Panc1 (cell line): ENCODE measurements at regions not wholly inside any gene's neighbourhood (a gene's known extent, or its start where the extent isn't known, plus 50 kb on each side); places are given as distances from the start of the nearest gene placed in this dataset.

Source experiments
- ATAC-seq: fragments of 200-7000 bp; cut with Tn5 transposase; 2 replicates; pipeline ENCODE4 v1.9.1; 2020; ENCODE audit warnings: mild to moderate bottlenecking, moderate library complexity
- BruUV-seq: library from RNA; stranded (reverse); fragments of 400-500 nt; replicated peaks from 2 replicates; lab custom pipeline; 2021; lab: Mats Ljungman, UMichigan
- CTCF ChIA-PET: fragments of 300-600 bp; sonication (Branson Sonifier 250); formaldehyde crosslinking; loops from one replicate; lab custom pipeline; 2022; ENCODE audit warnings: antibody characterized with exemption; lab: Charles Lee
- POLR2A ChIA-PET: fragments of 300-600 bp; sonication (Branson Sonifier 250); formaldehyde crosslinking; loops from one replicate; lab custom pipeline; 2022; ENCODE audit warnings: antibody characterized with exemption; lab: Charles Lee
- DNase-seq: peaks from one replicate; pipeline ENCODE4 v3.0.0-alpha.2; 2010; ENCODE audit warnings: low read depth, low spot score
- H3K27ac ChIP-seq: 2 replicates; pipeline ENCODE4 v1.5.1; 2011; ENCODE audit warnings: mild to moderate bottlenecking, low read length, inconsistent platforms
- H3K27me3 ChIP-seq: fragments of 200-500 bp; sonication (Bioruptor generic); 2 replicates; pipeline ENCODE4 v1.6.0; 2014; ENCODE audit warnings: low read length, inconsistent platforms; ENCODE audit not compliant: control insufficient read depth, insufficient read depth
- H3K36me3 ChIP-seq: fragments of 200-500 bp; sonication (Bioruptor generic); 2 replicates; pipeline ENCODE4 v1.5.1; 2014; ENCODE audit warnings: inconsistent platforms, mild to moderate bottlenecking, low read length, moderate library complexity; ENCODE audit not compliant: control insufficient read depth, insufficient read depth
- H3K4me1 ChIP-seq: 2 replicates; pipeline ENCODE4 v1.5.1; 2011; ENCODE audit warnings: inconsistent platforms, mild to moderate bottlenecking, low read length, moderate library complexity; ENCODE audit not compliant: control insufficient read depth, insufficient read depth
- H3K4me3 ChIP-seq, 2 experiments: 2 replicates each; pipeline ENCODE4 v1.5.1; 2011 to 2012; ENCODE audit warnings: low read depth in 2 of 2, low read length in 2 of 2, mild to moderate bottlenecking in 2 of 2, inconsistent platforms in 1 of 2, moderate library complexity in 1 of 2
- H3K9me3 ChIP-seq: fragments of 200-500 bp; sonication (Bioruptor generic); 2 replicates; pipeline ENCODE4 v1.5.1; 2014; ENCODE audit warnings: low read depth, mild to moderate bottlenecking, inconsistent platforms, low read length, moderate library complexity; ENCODE audit not compliant: control insufficient read depth, insufficient read depth
- POLR2AphosphoS5 ChIP-seq: IDR thresholded peaks from 2 replicates; pipeline ENCODE4 v1.6.1; 2012; ENCODE audit warnings: mild to moderate bottlenecking, low read depth, low read length, moderate library complexity
- SIN3A ChIP-seq: IDR thresholded peaks from 2 replicates; pipeline ENCODE4 v1.6.1; 2012; ENCODE audit warnings: low read depth, mild to moderate bottlenecking, low read length, moderate library complexity, borderline replicate concordance; ENCODE audit not compliant: insufficient read depth
- TCF7L2 ChIP-seq: IDR thresholded peaks from 2 replicates; pipeline ENCODE4 v1.6.1; 2011; ENCODE audit warnings: mild to moderate bottlenecking, low read depth, low read length, inconsistent platforms
- in situ Hi-C: cut with HindIII; loops from 2 replicates; pipeline ENCODE4 v1.10.0; 2016; ENCODE audit warnings: low sequenced_read_pairs, low pct_unique_long_range_greater_than_20kb
- intact Hi-C: fragments of 100-400 bp; cut with micrococcal nuclease; formaldehyde crosslinking; loops from one replicate; pipeline ENCODE4 v1.10.0; 2022; ENCODE audit not compliant: unreplicated experiment
- TF ChIP-seq, protein P1 (sequence below): fragments of 450-650 bp; IDR thresholded peaks from 2 replicates; pipeline ENCODE4 v1.5.1; 2017; ENCODE audit warnings: mild to moderate bottlenecking
- TF ChIP-seq, protein P2 (sequence below), 2 experiments: IDR thresholded peaks; 2 replicates each; pipeline ENCODE4 v1.6.1; 2011 to 2012; ENCODE audit warnings: low read depth in 2 of 2, control low read depth in 1 of 2, low read length in 1 of 2, mild to moderate bottlenecking in 1 of 2, moderate library complexity in 1 of 2; ENCODE audit not compliant: insufficient read depth in 1 of 2

- Histone ChIP-seq H3K27me3 (no peaks in the 10 kb centered on the region), H3K4me1 (no peaks in the 10 kb centered on the region), H3K36me3 (no peaks in the 10 kb centered on the region), H3K4me3 (no peak overlapping the region), H3K9me3 (no peaks in the 10 kb centered on the region), H3K27ac (no peak overlapping the region)
- in situ Hi-C loops = no loop called here
- ATAC-seq (no peak), DNase-seq (no peak)
- no TSS peak for BruUV-seq
- intact Hi-C loops = no loop called here
- CTCF ChIA-PET = no interaction called here
- TF ChIP-seq SIN3A = no peak
- TF ChIP-seq, protein P1, sequence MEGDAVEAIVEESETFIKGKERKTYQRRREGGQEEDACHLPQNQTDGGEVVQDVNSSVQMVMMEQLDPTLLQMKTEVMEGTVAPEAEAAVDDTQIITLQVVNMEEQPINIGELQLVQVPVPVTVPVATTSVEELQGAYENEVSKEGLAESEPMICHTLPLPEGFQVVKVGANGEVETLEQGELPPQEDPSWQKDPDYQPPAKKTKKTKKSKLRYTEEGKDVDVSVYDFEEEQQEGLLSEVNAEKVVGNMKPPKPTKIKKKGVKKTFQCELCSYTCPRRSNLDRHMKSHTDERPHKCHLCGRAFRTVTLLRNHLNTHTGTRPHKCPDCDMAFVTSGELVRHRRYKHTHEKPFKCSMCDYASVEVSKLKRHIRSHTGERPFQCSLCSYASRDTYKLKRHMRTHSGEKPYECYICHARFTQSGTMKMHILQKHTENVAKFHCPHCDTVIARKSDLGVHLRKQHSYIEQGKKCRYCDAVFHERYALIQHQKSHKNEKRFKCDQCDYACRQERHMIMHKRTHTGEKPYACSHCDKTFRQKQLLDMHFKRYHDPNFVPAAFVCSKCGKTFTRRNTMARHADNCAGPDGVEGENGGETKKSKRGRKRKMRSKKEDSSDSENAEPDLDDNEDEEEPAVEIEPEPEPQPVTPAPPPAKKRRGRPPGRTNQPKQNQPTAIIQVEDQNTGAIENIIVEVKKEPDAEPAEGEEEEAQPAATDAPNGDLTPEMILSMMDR = no peak
- TF ChIP-seq TCF7L2 = no peak
- TF ChIP-seq POLR2AphosphoS5 = no peak
- TF ChIP-seq, protein P2, sequence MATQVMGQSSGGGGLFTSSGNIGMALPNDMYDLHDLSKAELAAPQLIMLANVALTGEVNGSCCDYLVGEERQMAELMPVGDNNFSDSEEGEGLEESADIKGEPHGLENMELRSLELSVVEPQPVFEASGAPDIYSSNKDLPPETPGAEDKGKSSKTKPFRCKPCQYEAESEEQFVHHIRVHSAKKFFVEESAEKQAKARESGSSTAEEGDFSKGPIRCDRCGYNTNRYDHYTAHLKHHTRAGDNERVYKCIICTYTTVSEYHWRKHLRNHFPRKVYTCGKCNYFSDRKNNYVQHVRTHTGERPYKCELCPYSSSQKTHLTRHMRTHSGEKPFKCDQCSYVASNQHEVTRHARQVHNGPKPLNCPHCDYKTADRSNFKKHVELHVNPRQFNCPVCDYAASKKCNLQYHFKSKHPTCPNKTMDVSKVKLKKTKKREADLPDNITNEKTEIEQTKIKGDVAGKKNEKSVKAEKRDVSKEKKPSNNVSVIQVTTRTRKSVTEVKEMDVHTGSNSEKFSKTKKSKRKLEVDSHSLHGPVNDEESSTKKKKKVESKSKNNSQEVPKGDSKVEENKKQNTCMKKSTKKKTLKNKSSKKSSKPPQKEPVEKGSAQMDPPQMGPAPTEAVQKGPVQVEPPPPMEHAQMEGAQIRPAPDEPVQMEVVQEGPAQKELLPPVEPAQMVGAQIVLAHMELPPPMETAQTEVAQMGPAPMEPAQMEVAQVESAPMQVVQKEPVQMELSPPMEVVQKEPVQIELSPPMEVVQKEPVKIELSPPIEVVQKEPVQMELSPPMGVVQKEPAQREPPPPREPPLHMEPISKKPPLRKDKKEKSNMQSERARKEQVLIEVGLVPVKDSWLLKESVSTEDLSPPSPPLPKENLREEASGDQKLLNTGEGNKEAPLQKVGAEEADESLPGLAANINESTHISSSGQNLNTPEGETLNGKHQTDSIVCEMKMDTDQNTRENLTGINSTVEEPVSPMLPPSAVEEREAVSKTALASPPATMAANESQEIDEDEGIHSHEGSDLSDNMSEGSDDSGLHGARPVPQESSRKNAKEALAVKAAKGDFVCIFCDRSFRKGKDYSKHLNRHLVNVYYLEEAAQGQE (IDR thresholded peaks at IDR 0.05; ENCODE audit: insufficient read depth in 1 of 2, low read depth in 2 of 2, low read length in 1 of 2) = no peak
- POLR2A ChIA-PET = no interaction called here
These were observed 102.4 kb upstream of the TSPAN2 start for GRCh38 chr1:115191691-115192090.

- Histone ChIP-seq H3K27me3 (no peaks in the 10 kb centered on the region), H3K36me3 (no peaks in the 10 kb centered on the region), H3K27ac (no peak overlapping the region), H3K4me3 (no peak overlapping the region), H3K4me1 (no peaks in the 10 kb centered on the region), H3K9me3 (no peaks in the 10 kb centered on the region)
- no peak for DNase-seq
- intact Hi-C loops = no loop called here
- no peak for ATAC-seq
- no TSS peak for BruUV-seq
- CTCF ChIA-PET = no interaction called here
- TF ChIP-seq TCF7L2 = no peak
- TF ChIP-seq, protein P1 = no peak
- TF ChIP-seq POLR2AphosphoS5 = no peak
- TF ChIP-seq SIN3A = no peak
- TF ChIP-seq, protein P2 (IDR thresholded peaks at IDR 0.05; ENCODE audit: insufficient read depth in 1 of 2, low read depth in 2 of 2, low read length in 1 of 2) = no peak
- POLR2A ChIA-PET = no interaction called here
- in situ Hi-C loops = no loop called here
These were observed 101.4 kb upstream of the TSPAN2 start for GRCh38 chr1:115190540-115191170.
